Vagina (tissue), 2 donors: ENCODE measurements at regions not wholly inside any gene's neighbourhood (a gene's known extent, or its start where the extent isn't known, plus 50 kb on each side); places are given as distances from the start of the nearest gene placed in this dataset.

Source experiments
- CTCF ChIP-seq, 3 experiments: fragments of 450-650 bp in 2 of 3; fragments of 200-600 bp in 1 of 3; sonication (generic) in 1 of 3; IDR thresholded peaks; one replicate each; pipeline ENCODE4 v1.5.1; 2017 to 2019; ENCODE audit warnings: antibody characterized with exemption in 3 of 3, mild to moderate bottlenecking in 2 of 3, moderate library complexity in 2 of 3
- POLR2A ChIP-seq, 2 donors: fragments of 450-650 bp; IDR thresholded peaks; one replicate each; pipeline ENCODE4 v1.6.1; 2017; ENCODE audit warnings: antibody characterized with exemption in 2 of 2, mild to moderate bottlenecking in 2 of 2, moderate library complexity in 2 of 2
- POLR2AphosphoS5 ChIP-seq, 2 donors: sonication (generic); formaldehyde crosslinking; IDR thresholded peaks; one replicate each; pipeline ENCODE4 v1.9.0; 2017; ENCODE audit warnings: antibody characterized with exemption in 2 of 2, mild to moderate bottlenecking in 2 of 2, low read depth in 1 of 2; ENCODE audit not compliant: insufficient read depth in 1 of 2

GRCh38 chr11:130705670-130706421, 210.4 kb downstream of the SNX19 start:
- TF ChIP-seq CTCF (IDR thresholded peaks at IDR 0.05) (no peak), POLR2A (IDR thresholded peaks at IDR 0.05) (no peak), POLR2AphosphoS5 (IDR thresholded peaks at IDR 0.05; ENCODE audit: insufficient read depth in 1 of 2, low read depth in 1 of 2) (no peak)
